HUES6 (cell line): ENCODE measurements at regions not wholly inside any gene's neighbourhood (a gene's known extent, or its start where the extent isn't known, plus 50 kb on each side); places are given as distances from the start of the nearest gene placed in this dataset.

Experiments used
- H3K27ac ChIP-seq: 2 replicates; pipeline ENCODE4 v1.7.0; 2013; ENCODE audit warnings: low read depth, mild to moderate bottlenecking, low read length, inconsistent platforms
- H3K27me3 ChIP-seq: 2 replicates; pipeline ENCODE4 v1.6.1; 2013; ENCODE audit warnings: low read length; ENCODE audit not compliant: control insufficient read depth, insufficient read depth
- H3K36me3 ChIP-seq: 2 replicates; pipeline ENCODE4 v1.6.1; 2013; ENCODE audit warnings: low read length; ENCODE audit not compliant: control insufficient read depth, insufficient read depth
- H3K4me1 ChIP-seq: 2 replicates; pipeline ENCODE4 v1.6.1; 2013; ENCODE audit warnings: low read length; ENCODE audit not compliant: control insufficient read depth, insufficient read depth
- H3K4me3 ChIP-seq: 2 replicates; pipeline ENCODE4 v1.5.1; 2013; ENCODE audit warnings: low read depth, low read length
- H3K9ac ChIP-seq: one replicate; pipeline ENCODE4 v1.6.1; 2013; ENCODE audit warnings: mild to moderate bottlenecking, low read length
- H3K9me3 ChIP-seq: 2 replicates; pipeline ENCODE4 v1.6.1; 2013; ENCODE audit warnings: low read depth, low read length; ENCODE audit not compliant: control insufficient read depth, insufficient read depth

GRCh38 chr2:150976604-150977003, 285.1 kb downstream of the RBM43 start:
- Histone ChIP-seq H3K4me1 (peaks cover 6% of the 10 kb centered on the region; the same call in 1 of the 2 replicates), H3K9ac (no peak overlapping the region), H3K27me3 (no peaks in the 10 kb centered on the region), H3K9me3 (no peaks in the 10 kb centered on the region), H3K4me3 (no peak overlapping the region), H3K36me3 (no peaks in the 10 kb centered on the region), H3K27ac (no peak overlapping the region)

DNA sequence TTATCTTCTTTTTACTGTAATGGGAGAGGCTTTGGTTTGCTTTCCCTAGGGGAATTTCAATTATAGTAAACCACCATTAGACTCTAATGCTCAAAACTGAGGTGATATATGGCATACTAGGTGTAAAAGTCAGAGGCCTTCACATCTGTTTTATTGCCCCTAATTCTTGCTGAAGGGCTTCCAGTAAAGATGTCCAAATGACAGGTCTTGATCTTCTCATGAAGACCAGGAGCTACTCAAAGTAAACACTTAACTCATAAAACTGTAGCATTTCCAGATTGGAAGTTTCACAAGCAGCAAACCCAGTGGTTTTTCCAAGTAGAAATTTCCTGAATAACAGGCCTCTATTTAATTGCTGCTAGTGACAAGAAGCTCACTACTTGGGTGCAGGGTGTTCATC, 286.8 kb downstream of the RBM43 start:
- Histone ChIP-seq H3K4me1 (peaks cover 4% of the 10 kb centered on the region; the same call in 1 of the 2 replicates), H3K4me3 (no peak overlapping the region), H3K9me3 (peaks cover 2% of the 10 kb centered on the region; the same call in 1 of the 2 replicates), H3K9ac (no peak overlapping the region), H3K27me3 (no peaks in the 10 kb centered on the region), H3K36me3 (no peaks in the 10 kb centered on the region), H3K27ac (no peak overlapping the region)

DNA sequence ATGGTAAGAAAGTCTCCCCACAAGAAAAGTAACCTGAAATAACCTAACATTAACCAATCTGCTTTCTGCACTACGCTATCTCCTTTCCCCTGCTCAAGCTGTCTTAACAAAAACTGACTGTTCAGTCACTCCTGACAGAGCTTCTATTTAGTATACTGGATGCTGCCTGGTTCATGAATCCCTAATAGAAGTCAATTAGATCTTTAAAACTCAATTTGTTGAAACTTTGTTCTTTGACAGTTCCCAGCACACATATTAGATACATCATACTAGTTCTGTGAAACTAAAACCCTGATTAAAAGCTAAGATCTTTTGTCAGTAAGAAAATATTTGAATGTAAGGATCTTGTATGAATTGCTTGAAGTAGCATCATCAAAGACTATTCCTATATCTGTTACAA, 287.4 kb downstream of the RBM43 start:
- H3K9ac ChIP-seq, result no peak overlapping the region
- no peak overlapping the region for H3K27ac ChIP-seq
- H3K4me1 ChIP-seq, result peaks cover 4% of the 10 kb centered on the region; the same call in 1 of the 2 replicates
- no peak overlapping the region for H3K4me3 ChIP-seq
- H3K36me3 ChIP-seq, result no peaks in the 10 kb centered on the region
- H3K9me3 ChIP-seq, result peaks cover 4% of the 10 kb centered on the region; the same call in 1 of the 2 replicates
- H3K27me3 ChIP-seq, result no peaks in the 10 kb centered on the region

GRCh38 chr2:150971910-150972309, 289.8 kb downstream of the RBM43 start:
- no peaks in the 10 kb centered on the region; the same call in 1 of the 2 replicates for H3K36me3 ChIP-seq
- no peaks in the 10 kb centered on the region for H3K27me3 ChIP-seq
- H3K9ac ChIP-seq, result peak overlapping the region; percentile 5
- peaks cover 4% of the 10 kb centered on the region; the same call in 1 of the 2 replicates for H3K9me3 ChIP-seq
- no peak overlapping the region; the same call in 1 of the 2 replicates for H3K27ac ChIP-seq
- H3K4me1 ChIP-seq, result no peaks in the 10 kb centered on the region
- H3K4me3 ChIP-seq, result no peak overlapping the region

- Histone ChIP-seq H3K27ac (no peak overlapping the region), H3K9ac (no peak overlapping the region), H3K4me3 (no peak overlapping the region), H3K4me1 (no peaks in the 10 kb centered on the region; the same call in 1 of the 2 replicates), H3K27me3 (no peaks in the 10 kb centered on the region), H3K9me3 (peaks cover 6% of the 10 kb centered on the region), H3K36me3 (no peaks in the 10 kb centered on the region; the same call in 1 of the 2 replicates)
Measured at GRCh38 chr2:150963336-150963735, 298.3 kb downstream of the RBM43 start.

DNA sequence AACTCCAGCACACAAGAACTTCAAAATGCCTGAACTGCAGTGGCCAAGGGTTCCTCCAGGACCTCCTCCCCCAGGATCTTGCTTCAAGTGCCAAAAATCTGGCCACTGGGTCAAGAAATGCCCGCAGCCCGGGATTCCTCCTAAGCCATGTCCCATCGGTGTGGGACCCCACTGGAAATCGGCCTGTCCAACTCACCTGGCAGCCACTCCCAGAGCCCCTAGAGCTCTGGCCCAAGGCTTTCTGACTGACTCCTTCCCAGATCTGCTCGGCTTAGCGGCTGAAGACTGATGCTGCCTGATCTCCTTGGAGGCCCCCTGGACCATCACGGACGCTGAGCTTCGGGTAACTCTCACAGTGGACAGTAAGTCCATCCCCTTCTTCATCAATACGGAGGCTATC, 306.4 kb downstream of the RBM43 start:
- H3K36me3 ChIP-seq, result peaks cover 3% of the 10 kb centered on the region; the same call in 1 of the 2 replicates
- H3K4me3 ChIP-seq, result no peak overlapping the region
- no peak overlapping the region for H3K9ac ChIP-seq
- H3K27ac ChIP-seq, result no peak overlapping the region
- H3K4me1 ChIP-seq, result no peaks in the 10 kb centered on the region; the same call in 1 of the 2 replicates
- H3K9me3 ChIP-seq, result peaks cover 25% of the 10 kb centered on the region
- no peaks in the 10 kb centered on the region for H3K27me3 ChIP-seq

- H3K36me3 ChIP-seq, result no peaks in the 10 kb centered on the region
- H3K4me3 ChIP-seq, result no peak overlapping the region
- H3K4me1 ChIP-seq, result no peaks in the 10 kb centered on the region
- no peaks in the 10 kb centered on the region; the same call in 1 of the 2 replicates for H3K9me3 ChIP-seq
- no peak overlapping the region for H3K9ac ChIP-seq
- H3K27me3 ChIP-seq, result no peaks in the 10 kb centered on the region
- H3K27ac ChIP-seq, result no peak overlapping the region
Measured at GRCh38 chr2:150946831-150947230, 314.8 kb downstream of the RBM43 start.

DNA sequence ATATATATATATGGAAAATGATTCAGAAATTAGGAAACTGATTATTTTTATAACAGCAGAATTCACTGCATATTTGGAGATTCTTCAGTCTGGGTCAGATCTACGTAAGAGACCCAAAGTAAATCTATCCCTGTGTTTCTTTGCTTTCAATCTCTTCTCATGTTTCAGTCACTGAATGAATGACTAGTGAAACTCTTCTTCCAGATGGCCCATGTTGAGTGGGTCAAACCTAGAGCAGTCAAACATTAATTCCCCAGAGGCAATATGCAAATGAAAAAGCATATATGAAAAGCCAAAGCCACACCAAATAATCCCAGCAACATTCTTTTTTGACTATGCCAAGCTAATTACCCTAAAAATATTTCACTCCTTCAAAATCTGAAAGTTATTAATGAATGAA, 317.3 kb downstream of the RBM43 start:
- H3K36me3 ChIP-seq, result no peaks in the 10 kb centered on the region
- no peak overlapping the region for H3K4me3 ChIP-seq
- H3K9ac ChIP-seq, result no peak overlapping the region
- H3K9me3 ChIP-seq, result peaks cover 5% of the 10 kb centered on the region; the same call in 1 of the 2 replicates
- no peaks in the 10 kb centered on the region for H3K27me3 ChIP-seq
- H3K27ac ChIP-seq, result no peak overlapping the region
- 0 out of 2 replicates have a peak, but pooled peaks cover under 1% of the 10 kb centered on the region for H3K4me1 ChIP-seq

GRCh38 chr2:150939087-150939486, 322.6 kb downstream of the RBM43 start:
- Histone ChIP-seq H3K4me1 (0 out of 2 replicates have a peak, but pooled peaks cover 5% of the 10 kb centered on the region), H3K36me3 (no peaks in the 10 kb centered on the region), H3K9me3 (peaks cover 5% of the 10 kb centered on the region; the same call in 1 of the 2 replicates), H3K9ac (no peak overlapping the region), H3K27me3 (no peaks in the 10 kb centered on the region), H3K27ac (no peak overlapping the region), H3K4me3 (no peak overlapping the region)

- Histone ChIP-seq H3K9me3 (peaks cover 5% of the 10 kb centered on the region; the same call in 1 of the 2 replicates), H3K4me3 (no peak overlapping the region), H3K27ac (no peak overlapping the region), H3K36me3 (no peaks in the 10 kb centered on the region), H3K4me1 (0 out of 2 replicates have a peak, but pooled peaks cover 5% of the 10 kb centered on the region), H3K27me3 (no peaks in the 10 kb centered on the region), H3K9ac (no peak overlapping the region)
Measured at GRCh38 chr2:150938527-150938926, 323.1 kb downstream of the RBM43 start.

DNA sequence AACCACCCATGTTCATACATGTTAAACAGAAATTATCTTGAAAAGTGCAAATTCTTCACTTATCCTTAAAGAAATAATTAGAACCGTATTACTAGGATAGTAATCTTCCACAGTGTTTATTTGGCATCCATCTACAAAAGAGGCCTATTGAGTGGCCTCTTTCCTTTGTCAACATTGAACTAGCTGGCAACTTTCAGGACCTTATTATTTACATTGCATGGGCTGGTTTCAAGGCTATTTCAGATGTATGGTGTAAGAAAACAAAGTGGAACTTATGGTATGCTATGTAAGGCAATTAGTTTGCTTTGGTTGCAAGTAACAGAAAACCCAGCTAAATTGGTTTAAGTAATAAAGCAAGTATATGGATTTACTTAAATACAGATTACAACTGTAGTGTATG, 324.6 kb downstream of the RBM43 start:
- peaks cover 5% of the 10 kb centered on the region; the same call in 1 of the 2 replicates for H3K9me3 ChIP-seq

More for the DNA sequence above, 324.6 kb downstream of the RBM43 start:
- H3K4me3 ChIP-seq, result no peak overlapping the region
- no peaks in the 10 kb centered on the region for H3K27me3 ChIP-seq
- H3K36me3 ChIP-seq, result no peaks in the 10 kb centered on the region
- H3K9ac ChIP-seq, result no peak overlapping the region
- 0 out of 2 replicates have a peak, but pooled peaks cover 5% of the 10 kb centered on the region for H3K4me1 ChIP-seq
- no peak overlapping the region for H3K27ac ChIP-seq
